Endothelial cell (in vitro differentiated cells): ENCODE measurements at regions not wholly inside any gene's neighbourhood (a gene's known extent, or its start where the extent isn't known, plus 50 kb on each side); places are given as distances from the start of the nearest gene placed in this dataset.

Experiments used
- DNase-seq: peaks from one replicate; pipeline ENCODE4 v3.0.0; 2021; ENCODE audit warnings: low spot score
- H3K27ac Mint-ChIP-seq: one replicate; pipeline ENCODE4 v1.8.0; 2021; ENCODE audit warnings: mixed read lengths, inconsistent platforms; ENCODE audit not compliant: unreplicated experiment
- H3K27me3 Mint-ChIP-seq: one replicate; pipeline ENCODE4 v1.8.0; 2021; ENCODE audit warnings: mild to moderate bottlenecking, moderate library complexity, mixed read lengths, inconsistent platforms; ENCODE audit not compliant: unreplicated experiment
- H3K36me3 Mint-ChIP-seq: one replicate; pipeline ENCODE4 v1.8.0; 2021; ENCODE audit warnings: mild to moderate bottlenecking, low read depth, mixed read lengths, inconsistent platforms; ENCODE audit not compliant: unreplicated experiment
- H3K4me1 Mint-ChIP-seq: one replicate; pipeline ENCODE4 v1.8.0; 2021; ENCODE audit warnings: mild to moderate bottlenecking, mixed read lengths, inconsistent platforms; ENCODE audit not compliant: unreplicated experiment
- H3K4me3 Mint-ChIP-seq: one replicate; pipeline ENCODE4 v1.8.0; 2021; ENCODE audit warnings: mild to moderate bottlenecking, mixed read lengths, inconsistent platforms; ENCODE audit not compliant: unreplicated experiment
- H3K9me3 Mint-ChIP-seq: one replicate; pipeline ENCODE4 v1.8.0; 2021; ENCODE audit warnings: mixed read lengths, inconsistent platforms; ENCODE audit not compliant: unreplicated experiment
- CTCF ChIP-seq: fragments of 200-600 bp; sonication (generic); IDR thresholded peaks from one replicate; pipeline ENCODE4 v1.5.0; 2021; ENCODE audit warnings: antibody characterized with exemption; ENCODE audit not compliant: unreplicated experiment

- TF ChIP-seq CTCF = no peak
- Mint-ChIP-seq H3K27ac (no peak overlapping the region), H3K4me3 (no peak overlapping the region), H3K27me3 (no peaks in the 10 kb centered on the region), H3K9me3 (no peaks in the 10 kb centered on the region), H3K36me3 (peaks cover 5% of the 10 kb centered on the region), H3K4me1 (peaks cover 29% of the 10 kb centered on the region)
- DNase-seq = no peak
Observed at GRCh38 chr6:71395731-71396409, 107.3 kb downstream of the OGFRL1 start.

GRCh38 chr6:71396410-71396801, 107.8 kb downstream of the OGFRL1 start:
- no peak for TF ChIP-seq CTCF
- Mint-ChIP-seq H3K4me3 (no peak overlapping the region), H3K27me3 (no peaks in the 10 kb centered on the region), H3K4me1 (peaks cover 25% of the 10 kb centered on the region), H3K9me3 (no peaks in the 10 kb centered on the region), H3K36me3 (peaks cover 5% of the 10 kb centered on the region), H3K27ac (no peak overlapping the region)
- DNase-seq = no peak

- no peaks in the 10 kb centered on the region for H3K27me3 Mint-ChIP-seq
- H3K4me1 Mint-ChIP-seq = peaks cover 20% of the 10 kb centered on the region
- H3K36me3 Mint-ChIP-seq = peaks cover 5% of the 10 kb centered on the region
- DNase-seq = no peak
- H3K4me3 Mint-ChIP-seq = no peak overlapping the region
- H3K9me3 Mint-ChIP-seq = no peaks in the 10 kb centered on the region
- H3K27ac Mint-ChIP-seq = no peak overlapping the region
- TF ChIP-seq CTCF = no peak
Observed at GRCh38 chr6:71399279-71399678, 110.7 kb downstream of the OGFRL1 start.

- Mint-ChIP-seq H3K27me3 (no peaks in the 10 kb centered on the region), H3K4me3 (no peak overlapping the region), H3K36me3 (peaks cover 5% of the 10 kb centered on the region), H3K9me3 (no peaks in the 10 kb centered on the region), H3K4me1 (peaks cover 30% of the 10 kb centered on the region), H3K27ac (no peak overlapping the region)
- no peak for TF ChIP-seq CTCF
- DNase-seq = no peak
Observed at GRCh38 chr6:71400852-71401251, 112.2 kb downstream of the OGFRL1 start.

GRCh38 chr6:71402096-71402495, 113.5 kb downstream of the OGFRL1 start:
- Mint-ChIP-seq H3K27me3 (no peaks in the 10 kb centered on the region), H3K36me3 (peaks cover 5% of the 10 kb centered on the region), H3K9me3 (no peaks in the 10 kb centered on the region), H3K27ac (no peak overlapping the region), H3K4me3 (no peak overlapping the region), H3K4me1 (peaks cover 27% of the 10 kb centered on the region)
- TF ChIP-seq CTCF = no peak
- DNase-seq = no peak
